ENCODE measurements at regions not wholly inside any gene's neighbourhood (a gene's known extent, or its start where the extent isn't known, plus 50 kb on each side); places are given as distances from the start of the nearest gene placed in this dataset.

DNA sequence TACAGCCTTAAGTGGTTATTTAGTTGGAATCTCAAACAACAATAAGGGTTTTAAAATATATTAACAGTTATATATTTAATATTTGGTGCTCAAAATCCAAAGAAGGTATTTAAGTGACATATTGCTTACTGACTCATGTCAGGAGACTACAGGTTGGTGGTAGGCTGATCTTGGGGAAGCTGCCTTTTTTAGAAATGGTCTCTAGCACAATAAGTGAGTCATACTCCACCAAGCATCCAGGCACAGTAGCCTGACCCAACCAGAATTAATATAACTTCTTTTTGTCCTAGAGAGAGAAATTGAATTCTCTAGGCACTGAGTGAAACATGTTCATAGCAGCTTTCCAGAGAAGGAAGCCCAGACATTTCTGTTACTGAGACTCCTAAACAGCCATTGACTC is 868.5 kb upstream of the TENM4 start:
- H3K9me3 Mint-ChIP-seq: peaks cover 15% of the 10 kb centered on the region
- H3K27me3 Mint-ChIP-seq (ENCODE audit: insufficient read depth): no peaks in the 10 kb centered on the region
- no peak overlapping the region for H3K4me3 Mint-ChIP-seq
- no peak for DNase-seq
- Histone ChIP-seq H3K36me3 (ENCODE audit: control insufficient read depth, insufficient read depth, low read length) (no peaks in the 10 kb centered on the region), H3K9ac (ENCODE audit: extremely low read depth, low read length, poor library complexity, severe bottlenecking) (no peak overlapping the region), H3K27ac (ENCODE audit: low read depth, low read length) (no peak overlapping the region), H3K9me3 (ENCODE audit: control insufficient read depth, low read length) (peaks cover 8% of the 10 kb centered on the region), H3K4me3 (ENCODE audit: low read length) (no peak overlapping the region), H3K4me1 (ENCODE audit: control insufficient read depth, insufficient read depth, low read length) (no peaks in the 10 kb centered on the region), H3K27me3 (ENCODE audit: control insufficient read depth, insufficient read depth, low read length, poor library complexity, severe bottlenecking) (no peaks in the 10 kb centered on the region)
- no peak overlapping the region for H3K27ac Mint-ChIP-seq
- TF ChIP-seq, protein P1, sequence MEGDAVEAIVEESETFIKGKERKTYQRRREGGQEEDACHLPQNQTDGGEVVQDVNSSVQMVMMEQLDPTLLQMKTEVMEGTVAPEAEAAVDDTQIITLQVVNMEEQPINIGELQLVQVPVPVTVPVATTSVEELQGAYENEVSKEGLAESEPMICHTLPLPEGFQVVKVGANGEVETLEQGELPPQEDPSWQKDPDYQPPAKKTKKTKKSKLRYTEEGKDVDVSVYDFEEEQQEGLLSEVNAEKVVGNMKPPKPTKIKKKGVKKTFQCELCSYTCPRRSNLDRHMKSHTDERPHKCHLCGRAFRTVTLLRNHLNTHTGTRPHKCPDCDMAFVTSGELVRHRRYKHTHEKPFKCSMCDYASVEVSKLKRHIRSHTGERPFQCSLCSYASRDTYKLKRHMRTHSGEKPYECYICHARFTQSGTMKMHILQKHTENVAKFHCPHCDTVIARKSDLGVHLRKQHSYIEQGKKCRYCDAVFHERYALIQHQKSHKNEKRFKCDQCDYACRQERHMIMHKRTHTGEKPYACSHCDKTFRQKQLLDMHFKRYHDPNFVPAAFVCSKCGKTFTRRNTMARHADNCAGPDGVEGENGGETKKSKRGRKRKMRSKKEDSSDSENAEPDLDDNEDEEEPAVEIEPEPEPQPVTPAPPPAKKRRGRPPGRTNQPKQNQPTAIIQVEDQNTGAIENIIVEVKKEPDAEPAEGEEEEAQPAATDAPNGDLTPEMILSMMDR (conservative IDR thresholded peaks at IDR 0.05): no peak
- no peaks in the 10 kb centered on the region for H3K4me1 Mint-ChIP-seq
- H3K36me3 Mint-ChIP-seq (ENCODE audit: low read depth): no peaks in the 10 kb centered on the region

DNA sequence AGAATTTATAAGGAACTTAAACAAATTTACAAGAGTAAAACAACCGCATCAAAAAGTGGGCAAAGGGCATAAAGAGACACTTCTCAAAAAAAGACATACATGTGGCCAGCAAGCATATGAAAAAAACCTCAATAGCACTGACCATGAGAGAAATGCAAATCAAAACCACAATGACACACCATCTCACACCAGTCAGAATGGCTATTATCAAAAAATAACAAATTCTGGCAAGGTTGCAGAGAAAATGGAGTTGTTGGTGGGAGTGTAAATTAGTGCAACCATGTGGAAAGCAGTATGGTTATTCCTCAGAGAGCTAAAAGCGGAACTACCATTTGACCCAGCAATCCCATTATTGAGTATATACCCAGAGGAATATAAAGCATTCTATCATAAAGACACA is 866.8 kb upstream of the TENM4 start:
- Histone ChIP-seq H3K4me1 (ENCODE audit: control insufficient read depth, insufficient read depth, low read length) (no peaks in the 10 kb centered on the region), H3K9me3 (ENCODE audit: control insufficient read depth, low read length) (peaks cover 24% of the 10 kb centered on the region), H3K4me3 (ENCODE audit: low read length) (no peak overlapping the region), H3K36me3 (ENCODE audit: control insufficient read depth, insufficient read depth, low read length) (no peaks in the 10 kb centered on the region), H3K9ac (ENCODE audit: extremely low read depth, low read length, poor library complexity, severe bottlenecking) (no peak overlapping the region), H3K27me3 (ENCODE audit: control insufficient read depth, insufficient read depth, low read length, poor library complexity, severe bottlenecking) (no peaks in the 10 kb centered on the region), H3K27ac (ENCODE audit: low read depth, low read length) (no peak overlapping the region)
- H3K36me3 Mint-ChIP-seq (ENCODE audit: low read depth): peaks cover 7% of the 10 kb centered on the region
- H3K27me3 Mint-ChIP-seq (ENCODE audit: insufficient read depth): no peaks in the 10 kb centered on the region
- peaks cover 31% of the 10 kb centered on the region for H3K9me3 Mint-ChIP-seq
- DNase-seq: no peak
- H3K27ac Mint-ChIP-seq: no peak overlapping the region
- no peaks in the 10 kb centered on the region for H3K4me1 Mint-ChIP-seq
- H3K4me3 Mint-ChIP-seq: no peak overlapping the region
- 80 to 98% methylated on average over 1 to 2 of the region's 2 CpGs for WGBS, 2 experiments (ENCODE audit: insufficient coverage in 1 of 2, insufficient read length in 1 of 2)
- TF ChIP-seq, protein P1 (conservative IDR thresholded peaks at IDR 0.05): no peak

DNA sequence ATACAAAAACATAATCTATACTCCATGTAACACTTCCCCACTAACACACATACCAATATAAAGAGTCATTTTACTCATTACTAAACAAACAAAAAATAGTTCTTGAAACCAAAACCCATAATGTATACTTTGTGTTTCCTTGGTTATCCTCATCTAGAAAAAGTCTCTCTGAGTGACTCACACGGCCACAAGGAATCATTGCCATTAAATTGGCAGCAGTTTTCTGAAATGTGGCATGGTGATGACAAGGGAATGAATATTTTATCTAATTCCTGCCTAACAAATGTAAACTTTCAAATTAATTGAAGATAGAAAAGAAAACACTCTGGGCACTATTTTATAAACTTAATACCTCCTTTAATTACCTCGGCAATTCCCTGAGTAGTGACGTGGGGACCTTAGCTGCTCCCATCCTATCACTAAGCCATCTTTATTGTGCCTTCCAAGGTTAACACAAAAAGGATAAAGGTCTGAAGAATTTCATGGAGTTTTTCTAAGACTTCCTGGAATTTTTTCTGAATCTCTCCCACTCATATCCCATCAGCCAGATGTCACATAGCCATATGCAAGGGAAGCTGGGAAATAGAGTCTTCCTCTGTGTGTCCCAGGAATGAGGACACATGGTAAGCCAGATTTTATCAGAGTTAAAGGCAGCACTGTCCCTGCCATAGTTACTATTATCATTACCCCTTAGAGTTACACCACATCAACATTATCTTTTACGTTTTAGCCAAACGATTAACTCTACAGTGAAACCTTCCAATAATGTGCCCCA is 857.2 kb upstream of the TENM4 start:
- Mint-ChIP-seq H3K27ac (no peak overlapping the region), H3K4me1 (no peaks in the 10 kb centered on the region), H3K36me3 (ENCODE audit: low read depth) (peaks cover 5% of the 10 kb centered on the region), H3K9me3 (peaks cover 9% of the 10 kb centered on the region), H3K27me3 (ENCODE audit: insufficient read depth) (no peaks in the 10 kb centered on the region), H3K4me3 (no peak overlapping the region)
- 93 to 95% methylated on average over 3 to 5 of the region's 5 CpGs for WGBS, 2 experiments (ENCODE audit: insufficient coverage in 1 of 2, insufficient read length in 1 of 2)
- H3K4me1 ChIP-seq (ENCODE audit: control insufficient read depth, insufficient read depth, low read length): no peaks in the 10 kb centered on the region
- no peaks in the 10 kb centered on the region for H3K36me3 ChIP-seq (ENCODE audit: control insufficient read depth, insufficient read depth, low read length)
- H3K4me3 ChIP-seq (ENCODE audit: low read length): no peak overlapping the region
- H3K9ac ChIP-seq (ENCODE audit: extremely low read depth, low read length, poor library complexity, severe bottlenecking): no peak overlapping the region
- no peak for DNase-seq
- no peaks in the 10 kb centered on the region for H3K27me3 ChIP-seq (ENCODE audit: control insufficient read depth, insufficient read depth, low read length, poor library complexity, severe bottlenecking)
- peaks cover 3% of the 10 kb centered on the region for H3K9me3 ChIP-seq (ENCODE audit: control insufficient read depth, low read length)
- TF ChIP-seq, protein P1 (conservative IDR thresholded peaks at IDR 0.05): no peak
- H3K27ac ChIP-seq (ENCODE audit: low read depth, low read length): no peak overlapping the region

All from endodermal cell (in vitro differentiated cells).